Endothelial cell of umbilical vein (primary cell): ENCODE measurements at regions not wholly inside any gene's neighbourhood (a gene's known extent, or its start where the extent isn't known, plus 50 kb on each side); places are given as distances from the start of the nearest gene placed in this dataset.

ENCODE experiments used
- CTCF ChIP-seq, 2 donors: IDR thresholded peaks; 1 replicate in 1 of 2; 2 replicates in 1 of 2; pipeline ENCODE4 v1.5.1; 2011; ENCODE audit warnings: low read length in 2 of 2, mild to moderate bottlenecking in 2 of 2, moderate library complexity in 2 of 2, control low read depth in 1 of 2, inconsistent platforms in 1 of 2, low read depth in 1 of 2; ENCODE audit not compliant: insufficient read depth in 1 of 2; ENCODE audit errors: extremely low read depth in 1 of 2
- EZH2 ChIP-seq: IDR thresholded peaks from 2 replicates; pipeline ENCODE4 v1.6.1; 2012; ENCODE audit warnings: borderline replicate concordance, low read depth, mild to moderate bottlenecking, moderate library complexity, low read length, inconsistent platforms; ENCODE audit not compliant: severe bottlenecking
- GATA2 ChIP-seq: IDR thresholded peaks from 2 replicates; pipeline ENCODE4 v1.7.0; 2011; ENCODE audit warnings: low read depth, mild to moderate bottlenecking, moderate library complexity, mixed read lengths, low read length; ENCODE audit not compliant: insufficient read length, insufficient read depth
- JUN ChIP-seq: IDR thresholded peaks from 2 replicates; pipeline ENCODE4 v1.6.1; 2011; ENCODE audit warnings: borderline replicate concordance, low read depth; ENCODE audit not compliant: insufficient read length, insufficient read depth
- MYC ChIP-seq: IDR thresholded peaks from one replicate; pipeline ENCODE4 v1.6.1; 2011; ENCODE audit warnings: mild to moderate bottlenecking, low read depth, low read length
- POLR2A ChIP-seq: IDR thresholded peaks from 2 replicates; pipeline ENCODE4 v1.6.1; 2012; ENCODE audit warnings: low read depth, mild to moderate bottlenecking, control low read depth, low read length
- POLR2AphosphoS5 ChIP-seq: IDR thresholded peaks from 2 replicates; pipeline ENCODE4 v1.6.1; 2012; ENCODE audit warnings: low read depth, mild to moderate bottlenecking, control low read depth, low read length, moderate library complexity; ENCODE audit not compliant: insufficient read depth

- TF ChIP-seq CTCF (IDR thresholded peaks at IDR 0.05; ENCODE audit: extremely low read depth in 1 of 2, insufficient read depth in 1 of 2, low read depth in 1 of 2, low read length in 2 of 2), result no peak
- TF ChIP-seq POLR2A, result no peak
- no peak for TF ChIP-seq MYC
- TF ChIP-seq JUN, result no peak
- no peak for TF ChIP-seq GATA2
- no peak for TF ChIP-seq EZH2
- TF ChIP-seq POLR2AphosphoS5, result no peak
Measured at GRCh38 chr7:51797371-51797770, 480.8 kb upstream of the COBL start.
